SW 1271 (cell line): ENCODE measurements at regions not wholly inside any gene's neighbourhood (a gene's known extent, or its start where the extent isn't known, plus 50 kb on each side); places are given as distances from the start of the nearest gene placed in this dataset.

Experiments
- DNase-seq, 2 experiments: peaks; one replicate each; lab custom pipeline; 2025; lab: John Stamatoyannopoulos, UW

GRCh38 chr14:34214961-34215360, 247.1 kb downstream of the SPTSSA start:
- no peak for DNase-seq

- DNase-seq, result no peak
Measured at GRCh38 chr14:34213332-34213731, 248.7 kb downstream of the SPTSSA start.

GRCh38 chr14:34212172-34212929, 249.7 kb downstream of the SPTSSA start:
- DNase-seq, result no peak

GRCh38 chr14:34211732-34212131, 250.3 kb downstream of the SPTSSA start:
- DNase-seq, result no peak

- DNase-seq, result no peak
Measured at GRCh38 chr14:34208532-34208931, 253.5 kb downstream of the SPTSSA start.

- no peak for DNase-seq
Measured at GRCh38 chr14:34205799-34206198, 254.9 kb upstream of the EGLN3 start.

- no peak for DNase-seq
Measured at GRCh38 chr14:34204774-34205173, 253.9 kb upstream of the EGLN3 start.

- DNase-seq, result no peak
Measured at GRCh38 chr14:34203251-34203722, 252.4 kb upstream of the EGLN3 start.

- DNase-seq, result no peak
Measured at GRCh38 chr14:34201909-34202637, 251.2 kb upstream of the EGLN3 start.

GRCh38 chr14:34199585-34199984, 248.7 kb upstream of the EGLN3 start:
- no peak for DNase-seq

GRCh38 chr14:34198096-34198495, 247.2 kb upstream of the EGLN3 start:
- DNase-seq, result no peak

GRCh38 chr14:34195964-34196363, 245.1 kb upstream of the EGLN3 start:
- no peak for DNase-seq

- DNase-seq, result no peak
Measured at GRCh38 chr14:34190717-34191116, 239.8 kb upstream of the EGLN3 start.

- DNase-seq, result no peak
Measured at GRCh38 chr14:34189866-34190265, 239.0 kb upstream of the EGLN3 start.

GRCh38 chr14:34187519-34188044, 236.7 kb upstream of the EGLN3 start:
- DNase-seq, result no peak

GRCh38 chr14:34187061-34187460, 236.2 kb upstream of the EGLN3 start:
- DNase-seq, result no peak

GRCh38 chr14:34184126-34184525, 233.3 kb upstream of the EGLN3 start:
- DNase-seq, result no peak

GRCh38 chr14:34183478-34183877, 232.6 kb upstream of the EGLN3 start:
- no peak for DNase-seq

GRCh38 chr14:34181338-34181737, 230.5 kb upstream of the EGLN3 start:
- no peak for DNase-seq

GRCh38 chr14:34180869-34181268, 230.0 kb upstream of the EGLN3 start:
- no peak for DNase-seq

GRCh38 chr14:34180434-34180833, 229.6 kb upstream of the EGLN3 start:
- DNase-seq, result no peak

GRCh38 chr14:34179727-34180126, 228.9 kb upstream of the EGLN3 start:
- no peak for DNase-seq

- DNase-seq, result no peak
Measured at GRCh38 chr14:34177466-34177865, 226.6 kb upstream of the EGLN3 start.
